ENCODE measurements at regions not wholly inside any gene's neighbourhood (a gene's known extent, or its start where the extent isn't known, plus 50 kb on each side); places are given as distances from the start of the nearest gene placed in this dataset.
A peak's percentile ranks its signal among the peaks of the same experiment; 100 is the strongest.

DNA sequence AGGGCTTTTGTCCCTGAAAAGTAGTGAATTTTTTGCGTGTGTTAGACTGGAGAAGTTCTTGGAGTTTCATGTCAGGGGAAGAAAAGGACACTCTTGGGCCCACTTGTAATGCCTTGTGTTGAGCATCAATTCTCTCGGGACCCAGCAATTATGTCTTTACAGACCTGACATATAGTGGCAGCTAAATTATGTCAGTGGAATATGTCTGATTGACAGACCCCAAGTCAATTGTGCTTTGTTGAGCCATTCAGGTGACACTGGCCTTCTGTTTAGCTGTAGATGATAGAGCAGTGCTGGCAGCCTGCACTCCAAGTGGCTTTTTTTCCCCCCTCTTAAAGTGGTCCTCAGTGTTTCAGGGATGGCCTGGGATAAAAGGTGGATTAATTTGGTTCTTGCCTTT, 112.1 kb upstream of the AGBL1 start:
- Histone ChIP-seq H3K56ac (ENCODE audit: low read length) (no peak overlapping the region), H2BK15ac (replicated peaks; ENCODE audit: low read depth) (no peak overlapping the region), H3K27ac (ENCODE audit: low read depth, low read length) (no peak overlapping the region), H3K4me1 (ENCODE audit: control insufficient read depth, low read depth, low read length) (no peaks in the 10 kb centered on the region), H3K79me2 (ENCODE audit: control insufficient read depth, insufficient read depth, low read length) (no peaks in the 10 kb centered on the region), H4K8ac (ENCODE audit: low read depth, low read length) (no peak overlapping the region), H3K23ac (ENCODE audit: low read length) (no peak overlapping the region), H2BK5ac (ENCODE audit: low read length) (no peak overlapping the region), H3K9ac (ENCODE audit: low read length) (no peak overlapping the region), H2BK120ac (ENCODE audit: low read depth, low read length) (no peak overlapping the region), H3K36me3 (ENCODE audit: control insufficient read depth, insufficient read depth, low read length) (no peaks in the 10 kb centered on the region), H3K4me3 (ENCODE audit: low read length) (no peak overlapping the region), H4K5ac (ENCODE audit: low read length) (no peak overlapping the region), H2AK5ac (ENCODE audit: low read length) (no peak overlapping the region), H3K79me1 (ENCODE audit: low read length) (no peaks in the 10 kb centered on the region), H3K18ac (ENCODE audit: low read length) (no peak overlapping the region), H3K4me2 (ENCODE audit: low read length) (no peak overlapping the region), H3K27me3 (ENCODE audit: insufficient read depth, low read length, poor library complexity) (no peaks in the 10 kb centered on the region), H3K4ac (ENCODE audit: low read depth, low read length) (no peak overlapping the region)
- WGBS (ENCODE audit: extremely low coverage, insufficient coverage, low lambda C conversion rate): no CpG with 5 or more reads among the region's 2 CpGs
- DNase-seq: no peak

DNA sequence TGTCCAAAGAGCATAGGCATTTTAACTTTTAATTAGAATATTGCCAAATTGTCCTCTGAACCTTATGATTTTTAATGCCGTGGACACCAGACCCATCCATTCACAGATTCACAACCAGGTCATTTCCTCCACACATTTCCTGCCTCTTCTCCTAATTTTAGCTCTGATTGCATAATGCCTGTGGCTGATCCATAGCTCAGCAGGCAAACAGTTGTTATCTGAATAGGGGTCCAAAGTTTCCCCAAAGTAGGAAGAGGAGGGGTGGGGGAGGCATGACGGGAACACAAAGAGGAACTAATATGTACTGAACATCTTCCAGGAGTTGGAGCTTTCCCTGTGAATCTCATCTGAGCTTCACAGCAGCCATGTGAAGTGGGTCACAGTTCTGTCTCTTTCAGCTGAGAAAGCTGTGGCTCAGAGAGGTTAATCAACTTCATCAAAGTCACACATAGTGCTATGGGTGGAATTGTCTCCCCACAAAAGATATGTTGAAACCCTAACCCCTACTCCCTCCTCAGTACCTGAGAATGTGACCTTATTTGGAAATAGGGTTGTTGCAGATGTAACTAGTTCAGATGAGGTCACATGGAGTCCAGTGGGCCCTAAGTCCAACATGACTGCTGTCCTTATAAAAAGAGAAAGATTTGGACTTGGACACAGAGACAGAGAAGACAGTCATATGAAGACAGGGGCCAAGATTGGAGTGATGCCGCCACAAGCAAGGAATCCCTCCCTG, 106.7 kb upstream of the AGBL1 start:
- H3K27ac ChIP-seq (ENCODE audit: low read depth, low read length): no peak overlapping the region

GRCh38 chr15:85973584-85974347, 105.9 kb upstream of the AGBL1 start:
- Histone ChIP-seq H2BK5ac (ENCODE audit: low read length) (no peak overlapping the region), H3K9ac (ENCODE audit: low read length) (no peak overlapping the region), H3K4me2 (ENCODE audit: low read length) (no peak overlapping the region), H3K27me3 (ENCODE audit: insufficient read depth, low read length, poor library complexity) (no peaks in the 10 kb centered on the region), H2BK120ac (ENCODE audit: low read depth, low read length) (no peak overlapping the region), H3K79me1 (ENCODE audit: low read length) (no peaks in the 10 kb centered on the region), H4K5ac (ENCODE audit: low read length) (no peak overlapping the region), H3K18ac (ENCODE audit: low read length) (no peak overlapping the region), H2AK5ac (ENCODE audit: low read length) (no peak overlapping the region), H2BK15ac (replicated peaks; ENCODE audit: low read depth) (no peak overlapping the region), H3K27ac (ENCODE audit: low read depth, low read length) (no peak overlapping the region), H3K4me3 (ENCODE audit: low read length) (no peak overlapping the region), H4K8ac (ENCODE audit: low read depth, low read length) (no peak overlapping the region), H3K36me3 (ENCODE audit: control insufficient read depth, insufficient read depth, low read length) (no peaks in the 10 kb centered on the region), H3K79me2 (ENCODE audit: control insufficient read depth, insufficient read depth, low read length) (no peaks in the 10 kb centered on the region), H3K4me1 (ENCODE audit: control insufficient read depth, low read depth, low read length) (no peaks in the 10 kb centered on the region), H3K4ac (ENCODE audit: low read depth, low read length) (no peak overlapping the region), H3K56ac (ENCODE audit: low read length) (no peak overlapping the region), H3K23ac (ENCODE audit: low read length) (no peak overlapping the region)
- DNase-seq: peak; percentile 67
- WGBS (ENCODE audit: extremely low coverage, insufficient coverage, low lambda C conversion rate): no CpG with 5 or more reads among the region's 8 CpGs

More for the DNA sequence above, 106.7 kb upstream of the AGBL1 start:
- no peaks in the 10 kb centered on the region for H3K27me3 ChIP-seq (ENCODE audit: insufficient read depth, low read length, poor library complexity)
- H2AK5ac ChIP-seq (ENCODE audit: low read length): no peak overlapping the region
- no peak overlapping the region for H4K8ac ChIP-seq (ENCODE audit: low read depth, low read length)
- H3K18ac ChIP-seq (ENCODE audit: low read length): no peak overlapping the region
- no peaks in the 10 kb centered on the region for H3K79me2 ChIP-seq (ENCODE audit: control insufficient read depth, insufficient read depth, low read length)
- H3K9ac ChIP-seq (ENCODE audit: low read length): no peak overlapping the region
- no peak overlapping the region for H3K4ac ChIP-seq (ENCODE audit: low read depth, low read length)
- no peak overlapping the region for H3K23ac ChIP-seq (ENCODE audit: low read length)
- H3K36me3 ChIP-seq (ENCODE audit: control insufficient read depth, insufficient read depth, low read length): no peaks in the 10 kb centered on the region
- DNase-seq: no peak
- no peak overlapping the region for H2BK15ac ChIP-seq (replicated peaks; ENCODE audit: low read depth)
- H2BK120ac ChIP-seq (ENCODE audit: low read depth, low read length): no peak overlapping the region
- H4K5ac ChIP-seq (ENCODE audit: low read length): no peak overlapping the region
- WGBS (ENCODE audit: extremely low coverage, insufficient coverage, low lambda C conversion rate): no CpG with 5 or more reads among the region's 3 CpGs
- no peak overlapping the region for H3K4me3 ChIP-seq (ENCODE audit: low read length)
- no peak overlapping the region for H3K4me2 ChIP-seq (ENCODE audit: low read length)
- H3K56ac ChIP-seq (ENCODE audit: low read length): no peak overlapping the region
- no peak overlapping the region for H2BK5ac ChIP-seq (ENCODE audit: low read length)
- no peaks in the 10 kb centered on the region for H3K4me1 ChIP-seq (ENCODE audit: control insufficient read depth, low read depth, low read length)
- no peaks in the 10 kb centered on the region for H3K79me1 ChIP-seq (ENCODE audit: low read length)

DNA sequence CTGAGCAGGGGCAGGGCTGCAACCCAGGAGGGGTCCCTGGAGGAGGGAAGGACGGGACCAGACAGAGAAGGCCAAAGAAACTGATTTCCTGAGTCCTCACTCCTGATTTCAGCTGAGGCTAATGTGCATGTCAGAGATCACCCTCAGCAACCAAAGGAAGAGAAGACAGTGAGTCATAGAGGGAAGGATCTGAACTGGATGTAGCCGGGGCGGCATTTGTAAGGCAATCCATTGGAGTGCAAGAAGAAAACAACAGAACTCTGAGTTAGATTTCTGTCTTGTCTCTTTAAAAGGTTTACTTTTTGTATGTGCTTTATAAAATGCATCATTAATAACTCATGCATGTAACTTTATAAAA, 105.3 kb upstream of the AGBL1 start:
- no peak overlapping the region for H2BK120ac ChIP-seq (ENCODE audit: low read depth, low read length)
- H3K27ac ChIP-seq (ENCODE audit: low read depth, low read length): no peak overlapping the region
- no peak overlapping the region for H3K18ac ChIP-seq (ENCODE audit: low read length)
- no peaks in the 10 kb centered on the region for H3K36me3 ChIP-seq (ENCODE audit: control insufficient read depth, insufficient read depth, low read length)
- no peak overlapping the region for H3K4me2 ChIP-seq (ENCODE audit: low read length)
- no peak overlapping the region for H3K4me3 ChIP-seq (ENCODE audit: low read length)
- no peaks in the 10 kb centered on the region for H3K79me1 ChIP-seq (ENCODE audit: low read length)
- H2BK5ac ChIP-seq (ENCODE audit: low read length): no peak overlapping the region
- DNase-seq: no peak
- H3K4ac ChIP-seq (ENCODE audit: low read depth, low read length): no peak overlapping the region
- H3K4me1 ChIP-seq (ENCODE audit: control insufficient read depth, low read depth, low read length): no peaks in the 10 kb centered on the region
- no peak overlapping the region for H3K9ac ChIP-seq (ENCODE audit: low read length)
- H3K56ac ChIP-seq (ENCODE audit: low read length): no peak overlapping the region
- no peak overlapping the region for H3K23ac ChIP-seq (ENCODE audit: low read length)
- no CpG with 5 or more reads among the region's 3 CpGs for WGBS (ENCODE audit: extremely low coverage, insufficient coverage, low lambda C conversion rate)
- H4K5ac ChIP-seq (ENCODE audit: low read length): no peak overlapping the region
- H4K8ac ChIP-seq (ENCODE audit: low read depth, low read length): no peak overlapping the region
- H2AK5ac ChIP-seq (ENCODE audit: low read length): no peak overlapping the region
- no peaks in the 10 kb centered on the region for H3K79me2 ChIP-seq (ENCODE audit: control insufficient read depth, insufficient read depth, low read length)
- no peaks in the 10 kb centered on the region for H3K27me3 ChIP-seq (ENCODE audit: insufficient read depth, low read length, poor library complexity)
- no peak overlapping the region for H2BK15ac ChIP-seq (replicated peaks; ENCODE audit: low read depth)

- H3K27ac ChIP-seq (ENCODE audit: low read depth, low read length): no peak overlapping the region
- H4K8ac ChIP-seq (ENCODE audit: low read depth, low read length): no peak overlapping the region
- no peak overlapping the region for H3K9ac ChIP-seq (ENCODE audit: low read length)
- no peak overlapping the region for H3K4me3 ChIP-seq (ENCODE audit: low read length)
- H2AK5ac ChIP-seq (ENCODE audit: low read length): no peak overlapping the region
- no peak overlapping the region for H4K5ac ChIP-seq (ENCODE audit: low read length)
- H3K36me3 ChIP-seq (ENCODE audit: control insufficient read depth, insufficient read depth, low read length): no peaks in the 10 kb centered on the region
- no peak overlapping the region for H2BK15ac ChIP-seq (replicated peaks; ENCODE audit: low read depth)
- H3K27me3 ChIP-seq (ENCODE audit: insufficient read depth, low read length, poor library complexity): no peaks in the 10 kb centered on the region
- DNase-seq: no peak
- no peak overlapping the region for H3K23ac ChIP-seq (ENCODE audit: low read length)
- no peak overlapping the region for H3K56ac ChIP-seq (ENCODE audit: low read length)
- no peak overlapping the region for H3K18ac ChIP-seq (ENCODE audit: low read length)
- no peak overlapping the region for H2BK5ac ChIP-seq (ENCODE audit: low read length)
- no peak overlapping the region for H3K4ac ChIP-seq (ENCODE audit: low read depth, low read length)
- H3K4me1 ChIP-seq (ENCODE audit: control insufficient read depth, low read depth, low read length): no peaks in the 10 kb centered on the region
- no CpG with 5 or more reads among the region's 3 CpGs for WGBS (ENCODE audit: extremely low coverage, insufficient coverage, low lambda C conversion rate)
- H3K4me2 ChIP-seq (ENCODE audit: low read length): no peak overlapping the region
- no peaks in the 10 kb centered on the region for H3K79me2 ChIP-seq (ENCODE audit: control insufficient read depth, insufficient read depth, low read length)
- no peaks in the 10 kb centered on the region for H3K79me1 ChIP-seq (ENCODE audit: low read length)
- no peak overlapping the region for H2BK120ac ChIP-seq (ENCODE audit: low read depth, low read length)
Measured at GRCh38 chr15:85974742-85975141, 104.9 kb upstream of the AGBL1 start.
